Ascending aorta (tissue), 2 donors: ENCODE measurements at regions not wholly inside any gene's neighbourhood (a gene's known extent, or its start where the extent isn't known, plus 50 kb on each side); places are given as distances from the start of the nearest gene placed in this dataset.
"Not testable (repeated sequence)": the region's sequence is repeated elsewhere in the genome, so short reads cannot be mapped to it uniquely, and the experiment has no call there.

ENCODE experiments used
- DNase-seq, 2 donors: peaks; one replicate each; pipeline ENCODE4 v3.0.0-alpha.2; 2019; ENCODE audit warnings: low spot score in 2 of 2
- H3K27ac ChIP-seq, 2 donors: fragments of 200-600 bp; sonication (generic); one replicate each; pipeline ENCODE4 v1.5.1; 2016 to 2017; ENCODE audit warnings: mild to moderate bottlenecking in 1 of 2
- H3K27me3 ChIP-seq: fragments of 200-600 bp; sonication (generic); one replicate; pipeline ENCODE4 v1.5.1; 2017
- H3K36me3 ChIP-seq, 2 donors: fragments of 200-600 bp; sonication (generic); one replicate each; pipeline ENCODE4 v1.5.1; 2016
- H3K4me1 ChIP-seq, 2 donors: fragments of 200-600 bp; sonication (generic); one replicate each; pipeline ENCODE4 v1.5.1; 2016 to 2017; ENCODE audit warnings: mild to moderate bottlenecking in 1 of 2
- H3K4me3 ChIP-seq, 2 donors: fragments of 200-600 bp; sonication (generic); one replicate each; pipeline ENCODE4 v1.5.1; 2016 to 2017; ENCODE audit warnings: mild to moderate bottlenecking in 1 of 2
- H3K9me3 ChIP-seq, 2 donors: fragments of 200-600 bp; sonication (generic); one replicate each; pipeline ENCODE4 v1.5.1; 2016
- CTCF ChIP-seq, 3 experiments: fragments of 200-600 bp in 2 of 3; fragments of 450-650 bp in 1 of 3; sonication (generic) in 2 of 3; IDR thresholded peaks; one replicate each; pipeline ENCODE4 v1.5.1; 2016 to 2019; ENCODE audit warnings: antibody characterized with exemption in 3 of 3, mild to moderate bottlenecking in 1 of 3, moderate library complexity in 1 of 3
- intact Hi-C: fragments of 100-400 bp; cut with DNase I; formaldehyde crosslinking; loops from one replicate; pipeline ENCODE4 v1.15.1; 2023

GRCh38 chr11:54927704-54928103 is 221.1 kb downstream of the OR4A5 start:
- Histone ChIP-seq H3K36me3 (no peaks in the 10 kb centered on the region), H3K4me1 (no peaks in the 10 kb centered on the region), H3K27me3 (no peaks in the 10 kb centered on the region), H3K27ac (no peak overlapping the region), H3K9me3 (peaks cover 21 to 79% of the 10 kb centered on the region in 2 donors), H3K4me3 (no peak overlapping the region)
- TF ChIP-seq CTCF (IDR thresholded peaks at IDR 0.05), result no peak
- no peak for DNase-seq
- intact Hi-C loops, result no loop called here

GRCh38 chr11:54930930-54931329 is 224.3 kb downstream of the OR4A5 start:
- no peak for DNase-seq
- intact Hi-C loops, result no loop called here
- no peak overlapping the region for H3K4me3 ChIP-seq

GRCh38 chr11:54944211-54944610 is 237.6 kb downstream of the OR4A5 start:
- Histone ChIP-seq H3K9me3 (peaks cover 10 to 47% of the 10 kb centered on the region in 2 donors), H3K4me1 (no peaks in the 10 kb centered on the region), H3K4me3 (no peak overlapping the region), H3K27ac (no peak overlapping the region), H3K36me3 (no peaks in the 10 kb centered on the region), H3K27me3 (no peaks in the 10 kb centered on the region)
- intact Hi-C loops, result no loop called here
- no peak for DNase-seq
- no peak for TF ChIP-seq CTCF (IDR thresholded peaks at IDR 0.05)

More at GRCh38 chr11:54930930-54931329, 224.3 kb downstream of the OR4A5 start:
- Histone ChIP-seq H3K27me3 (no peaks in the 10 kb centered on the region), H3K4me1 (no peaks in the 10 kb centered on the region), H3K36me3 (no peaks in the 10 kb centered on the region), H3K9me3 (peaks cover 29 to 79% of the 10 kb centered on the region in 2 donors), H3K27ac (no peak overlapping the region)
- no peak for TF ChIP-seq CTCF (IDR thresholded peaks at IDR 0.05)

GRCh38 chr11:54946424-54946823 is 239.8 kb downstream of the OR4A5 start:
- H3K4me3 ChIP-seq, result no peak overlapping the region
- H3K4me1 ChIP-seq, result no peaks in the 10 kb centered on the region
- peaks cover 10 to 32% of the 10 kb centered on the region in 2 donors for H3K9me3 ChIP-seq
- intact Hi-C loops, result no loop called here
- H3K27me3 ChIP-seq, result no peaks in the 10 kb centered on the region
- no peak for DNase-seq
- TF ChIP-seq CTCF (IDR thresholded peaks at IDR 0.05), result no peak
- no peaks in the 10 kb centered on the region for H3K36me3 ChIP-seq
- no peak overlapping the region for H3K27ac ChIP-seq

GRCh38 chr11:54947175-54947574 is 240.5 kb downstream of the OR4A5 start:
- H3K4me1 ChIP-seq, H3K36me3 ChIP-seq, H3K27me3 ChIP-seq, DNase-seq, H3K4me3 ChIP-seq, H3K27ac ChIP-seq, intact Hi-C loops: not testable (repeated sequence)
- H3K9me3 ChIP-seq, result peaks cover 8 to 25% of the 10 kb centered on the region in 2 donors

- Histone ChIP-seq H3K4me3 (no peak overlapping the region), H3K4me1 (no peaks in the 10 kb centered on the region), H3K36me3 (no peaks in the 10 kb centered on the region), H3K9me3 (peaks cover 46 to 69% of the 10 kb centered on the region in 2 donors), H3K27ac (no peak overlapping the region), H3K27me3 (no peaks in the 10 kb centered on the region)
- intact Hi-C loops, result no loop called here
- no peak for DNase-seq
- no peak for TF ChIP-seq CTCF (IDR thresholded peaks at IDR 0.05)
These were observed 272.7 kb downstream of the OR4A5 start for GRCh38 chr11:54979375-54979774.
